ENCODE measurements at regions not wholly inside any gene's neighbourhood (a gene's known extent, or its start where the extent isn't known, plus 50 kb on each side); places are given as distances from the start of the nearest gene placed in this dataset.
A peak's percentile ranks its signal among the peaks of the same experiment; 100 is the strongest.

DNA sequence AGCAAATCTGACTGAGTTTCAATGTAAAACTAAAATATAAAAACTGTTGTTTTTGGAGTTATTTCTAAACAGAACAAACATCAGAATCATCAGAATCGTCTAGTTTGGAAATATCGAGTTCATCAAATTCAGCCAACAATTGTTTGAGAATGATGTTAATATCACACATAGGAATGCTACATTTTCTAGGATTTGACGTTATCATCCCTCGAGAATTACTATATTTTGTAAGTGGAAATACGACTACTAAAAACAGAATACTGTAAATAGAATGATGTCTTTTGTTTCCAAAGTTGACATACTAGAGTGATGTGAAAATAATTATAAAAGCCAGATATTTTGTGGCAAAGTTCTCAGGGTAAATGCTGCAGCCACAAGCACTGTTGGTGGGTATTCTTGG lies 805.9 kb downstream of the TLE1 start:
- DNase-seq, result no peak

DNA sequence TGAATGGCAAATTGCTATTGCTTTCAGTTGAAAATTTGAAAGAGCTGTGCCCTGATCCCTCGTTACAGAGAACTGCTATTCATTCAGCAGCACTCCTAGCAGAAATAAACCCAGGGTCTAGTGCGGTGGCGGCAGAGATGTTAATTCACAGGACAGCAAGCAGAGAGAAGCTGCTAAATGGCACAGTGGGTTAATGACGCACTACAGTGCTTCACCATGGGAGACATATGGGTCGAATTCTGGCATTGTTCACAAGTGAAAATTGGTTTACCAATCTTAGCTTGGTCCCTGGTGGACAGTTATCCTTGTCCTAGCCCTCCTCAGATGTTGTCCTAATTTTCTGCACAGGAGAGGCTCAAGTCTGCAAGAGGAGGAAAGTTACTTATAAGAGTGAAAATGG lies 807.4 kb downstream of the TLE1 start:
- DNase-seq, result peak in 1 of 3 experiments; percentile 23

DNA sequence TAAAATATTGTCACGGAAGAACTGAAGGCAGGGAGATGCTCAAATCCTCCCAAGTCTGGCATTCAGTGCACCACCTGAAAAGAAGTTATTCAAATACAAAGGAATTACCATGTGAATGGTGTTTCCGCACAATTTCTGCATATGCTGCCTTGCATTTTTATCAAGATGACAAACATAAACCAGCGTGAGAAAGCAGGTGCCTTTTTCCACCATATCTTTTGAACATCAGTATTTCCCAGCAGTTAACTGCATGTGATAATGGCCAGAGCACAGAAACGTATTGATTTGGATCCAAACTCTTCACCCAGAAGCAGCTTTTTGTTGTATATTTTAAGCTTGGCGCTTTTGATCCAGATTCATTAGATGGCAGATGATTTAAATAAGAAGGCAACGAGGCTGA lies 808.0 kb downstream of the TLE1 start:
- DNase-seq, result no peak

DNA sequence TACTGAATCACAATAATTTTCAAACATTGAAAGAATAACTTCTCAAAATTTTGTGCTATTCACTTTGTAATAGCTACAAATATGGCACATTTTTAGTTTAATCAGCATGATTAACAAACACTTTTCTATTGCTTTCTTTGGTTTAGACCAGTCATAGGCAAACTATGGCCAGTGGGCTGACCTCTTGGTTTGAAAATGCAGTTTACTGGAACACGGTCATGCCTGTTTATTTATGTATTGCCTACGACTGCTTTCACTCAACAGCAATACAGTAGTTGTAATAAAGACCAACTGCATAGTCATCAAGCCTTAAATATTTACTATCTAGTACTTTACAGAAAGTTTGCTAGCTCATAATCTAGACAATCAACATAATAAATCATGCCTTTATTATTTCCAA lies 810.8 kb downstream of the TLE1 start:
- DNase-seq, result no peak

DNA sequence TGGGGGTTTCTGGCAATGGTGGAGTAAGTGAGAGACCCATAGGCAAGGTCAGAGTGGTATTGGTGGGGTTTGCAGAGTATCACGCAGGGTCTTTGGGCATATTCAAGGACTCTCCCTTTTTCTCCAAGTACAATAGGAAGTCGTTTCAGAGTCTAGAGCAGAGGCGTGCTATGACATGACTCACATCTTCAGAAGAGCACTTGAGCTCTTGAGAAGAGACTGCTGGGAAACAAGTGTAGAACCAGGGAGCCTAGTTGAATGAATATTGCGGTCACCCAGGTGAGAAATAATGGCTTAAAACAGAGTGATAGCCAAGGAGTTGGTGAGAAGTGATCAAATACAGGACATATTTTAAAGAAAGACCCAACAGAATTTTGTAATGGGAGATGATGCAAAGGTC lies 813.4 kb downstream of the TLE1 start:
- DNase-seq, result no peak

DNA sequence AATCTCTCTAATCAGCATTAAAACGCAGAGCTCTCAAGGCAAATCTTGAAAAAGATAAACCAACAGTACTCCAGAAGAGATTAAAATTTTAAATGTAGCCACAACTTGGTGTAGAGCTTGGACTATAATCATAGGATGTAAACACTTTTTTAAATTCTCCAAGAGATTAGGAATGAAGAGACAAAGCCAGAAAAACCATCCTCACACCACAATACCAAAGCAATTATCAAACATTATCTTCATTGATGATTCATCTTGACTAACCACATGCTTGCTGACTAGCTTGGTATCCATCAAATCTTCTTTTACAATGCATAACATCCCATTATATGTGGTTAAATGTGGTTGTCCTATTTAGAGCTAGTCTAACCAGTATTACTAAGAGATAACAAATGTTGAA lies 815.1 kb downstream of the TLE1 start:
- no peak for DNase-seq

DNA sequence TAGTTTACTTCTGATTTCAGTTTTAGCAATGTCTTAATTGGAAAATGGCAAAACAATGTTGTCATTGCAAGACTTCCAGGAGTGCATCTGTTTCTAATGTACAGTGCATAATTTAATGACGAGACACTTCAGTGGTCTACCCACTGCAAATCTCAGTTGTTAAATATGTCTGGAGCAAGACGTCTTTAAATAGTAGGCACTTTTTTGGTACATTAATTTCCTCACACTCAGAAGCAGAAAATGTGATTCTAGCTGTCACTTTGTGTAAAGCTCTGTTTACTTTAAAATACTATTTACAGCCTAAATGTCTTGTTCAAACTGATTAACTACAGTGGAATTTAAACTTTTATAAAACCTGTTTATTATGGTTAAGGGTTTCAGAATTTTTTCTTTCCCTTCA lies 815.5 kb downstream of the TLE1 start:
- no peak for DNase-seq

DNA sequence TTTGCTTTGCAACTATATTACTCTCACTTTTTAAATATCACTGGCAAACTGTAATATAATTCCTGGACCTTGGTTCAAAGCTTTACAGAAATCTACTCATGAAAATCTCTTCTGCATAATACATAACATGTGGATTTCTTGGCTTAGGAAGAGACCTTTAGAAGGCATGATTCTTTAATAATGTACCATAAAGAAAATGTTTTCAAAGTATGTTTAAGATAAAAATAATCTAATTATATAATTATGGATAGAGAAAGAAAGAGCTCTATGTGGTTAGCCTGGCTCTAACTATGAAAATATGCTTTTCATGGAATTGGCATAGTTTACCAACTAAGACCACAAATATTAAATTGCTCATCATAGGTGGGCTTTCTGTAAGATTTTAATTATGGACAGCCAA lies 817.8 kb downstream of the TLE1 start:
- no peak for DNase-seq

DNA sequence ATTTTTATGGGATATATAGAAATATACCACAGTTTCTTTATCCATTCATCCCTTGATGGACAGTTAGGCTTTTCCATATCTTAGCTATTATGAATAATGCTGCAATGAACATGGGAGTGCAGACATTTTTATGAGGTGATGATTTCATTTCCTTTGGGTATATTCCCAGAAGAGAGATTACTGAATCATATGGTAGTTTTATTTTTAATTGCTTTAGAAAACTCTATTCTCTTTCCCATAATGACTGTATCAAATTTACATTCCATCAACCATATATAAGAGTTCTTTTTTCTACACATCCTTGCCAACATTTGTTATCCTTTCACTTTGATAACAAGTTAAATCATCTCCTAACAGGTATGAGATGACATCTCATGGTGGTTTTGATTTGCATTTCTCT lies 821.6 kb downstream of the TLE1 start:
- no peak for DNase-seq

DNA sequence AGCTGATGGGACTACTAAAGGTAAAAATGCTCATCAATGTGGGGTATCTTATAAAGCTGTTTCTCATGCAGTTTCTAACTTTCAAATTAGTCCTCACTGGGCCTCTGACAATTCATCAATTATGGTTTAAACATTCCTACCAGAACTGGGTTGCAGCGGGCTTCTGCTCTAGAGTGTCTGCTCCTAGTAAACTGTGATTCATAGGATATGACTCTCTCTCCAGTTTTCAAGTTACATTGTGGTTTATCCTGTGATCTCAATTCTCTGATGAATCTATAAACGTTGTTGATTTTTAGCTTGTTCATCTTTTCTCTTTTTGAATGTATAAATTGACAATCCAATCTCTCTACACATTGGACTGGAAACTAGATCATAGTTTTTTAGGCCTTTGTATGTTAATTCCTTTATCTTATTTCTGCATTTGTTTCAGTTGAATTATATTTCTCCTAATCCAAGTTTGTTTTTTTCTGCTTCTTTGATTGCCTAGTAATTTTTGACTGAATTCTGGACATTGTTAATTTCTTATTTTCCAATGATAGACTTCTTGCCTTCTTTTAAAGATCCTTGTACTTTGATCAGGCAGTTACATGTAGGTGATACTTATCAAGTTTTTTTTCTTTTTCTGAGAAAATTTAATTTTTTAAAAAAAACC lies 822.6 kb downstream of the TLE1 start:
- DNase-seq, result no peak

DNA sequence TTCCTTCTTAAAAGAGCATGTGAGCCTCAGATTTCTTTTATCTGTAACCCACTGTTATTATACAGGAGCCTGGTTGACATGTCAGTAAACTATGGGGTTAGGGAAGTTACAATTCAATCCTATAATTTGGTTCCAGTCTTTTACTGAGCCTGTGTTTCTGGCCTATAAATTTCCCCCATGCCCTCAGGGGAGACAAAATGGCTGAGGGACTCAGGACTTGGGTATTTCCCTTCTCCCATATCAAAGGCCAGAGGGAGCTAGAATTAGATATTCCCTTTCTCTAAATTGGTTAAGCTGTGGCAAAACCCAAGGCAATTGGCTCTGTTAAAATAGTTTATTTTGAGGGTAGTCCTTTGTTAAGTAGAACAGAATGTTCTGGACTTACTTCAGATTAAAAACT lies 823.2 kb downstream of the TLE1 start:
- DNase-seq, result no peak

DNA sequence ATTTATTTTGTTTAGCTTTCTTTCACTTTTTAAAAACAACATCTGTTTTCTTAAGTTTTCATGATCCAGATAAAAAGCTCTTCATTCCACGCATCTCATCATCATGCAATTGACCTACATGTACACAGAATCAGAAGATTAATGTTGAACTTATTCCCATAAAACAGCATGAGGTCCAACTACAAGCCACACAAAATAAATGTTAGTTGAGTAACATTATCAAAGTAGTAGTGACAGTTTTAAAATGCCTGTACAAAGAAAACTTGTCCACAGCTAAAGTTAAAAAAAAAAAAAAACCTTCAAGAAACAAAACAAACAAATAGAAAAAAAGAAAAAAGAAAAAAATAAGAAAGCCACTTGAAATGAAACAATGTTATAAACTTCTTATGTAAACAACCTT lies 846.3 kb downstream of the TLE1 start:
- no peak for DNase-seq

DNA sequence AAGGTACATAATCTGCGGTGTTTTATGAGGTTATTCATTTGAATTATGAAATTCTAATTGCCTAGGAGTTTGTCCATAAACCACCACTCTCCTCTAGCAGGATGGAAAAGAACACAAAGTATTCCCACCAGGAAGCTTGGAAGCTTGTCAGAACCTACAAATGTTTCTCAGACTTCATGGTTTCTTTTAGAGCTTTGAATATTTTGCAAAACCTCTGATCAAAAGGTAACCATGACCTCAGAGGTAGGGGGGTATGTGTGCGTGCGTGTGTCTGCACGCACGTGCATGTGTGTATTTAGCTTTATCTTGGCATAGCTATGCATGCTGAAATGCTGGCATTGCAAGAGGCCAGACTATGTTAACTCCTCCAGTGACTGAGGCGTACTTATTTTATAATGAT lies 847.0 kb downstream of the TLE1 start:
- DNase-seq, result no peak

DNA sequence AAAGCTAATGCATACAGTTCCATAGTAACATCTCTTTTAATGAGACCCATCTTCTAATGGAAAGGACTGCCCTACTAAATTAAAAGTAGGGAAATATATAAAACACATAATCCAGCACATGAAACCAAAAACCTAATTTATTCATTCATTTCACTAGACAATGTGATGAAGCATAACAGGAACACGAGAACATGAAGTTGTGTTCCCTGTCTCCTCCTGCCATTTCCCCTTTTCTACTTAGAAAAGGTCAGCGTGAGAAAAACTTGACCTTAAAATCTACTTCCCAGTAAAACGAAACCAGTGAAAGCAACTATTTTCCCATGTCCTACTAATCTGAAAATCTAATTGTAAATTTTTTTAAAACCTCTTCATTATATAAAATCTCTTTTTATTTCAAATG lies 847.5 kb downstream of the TLE1 start:
- DNase-seq, result no peak

DNA sequence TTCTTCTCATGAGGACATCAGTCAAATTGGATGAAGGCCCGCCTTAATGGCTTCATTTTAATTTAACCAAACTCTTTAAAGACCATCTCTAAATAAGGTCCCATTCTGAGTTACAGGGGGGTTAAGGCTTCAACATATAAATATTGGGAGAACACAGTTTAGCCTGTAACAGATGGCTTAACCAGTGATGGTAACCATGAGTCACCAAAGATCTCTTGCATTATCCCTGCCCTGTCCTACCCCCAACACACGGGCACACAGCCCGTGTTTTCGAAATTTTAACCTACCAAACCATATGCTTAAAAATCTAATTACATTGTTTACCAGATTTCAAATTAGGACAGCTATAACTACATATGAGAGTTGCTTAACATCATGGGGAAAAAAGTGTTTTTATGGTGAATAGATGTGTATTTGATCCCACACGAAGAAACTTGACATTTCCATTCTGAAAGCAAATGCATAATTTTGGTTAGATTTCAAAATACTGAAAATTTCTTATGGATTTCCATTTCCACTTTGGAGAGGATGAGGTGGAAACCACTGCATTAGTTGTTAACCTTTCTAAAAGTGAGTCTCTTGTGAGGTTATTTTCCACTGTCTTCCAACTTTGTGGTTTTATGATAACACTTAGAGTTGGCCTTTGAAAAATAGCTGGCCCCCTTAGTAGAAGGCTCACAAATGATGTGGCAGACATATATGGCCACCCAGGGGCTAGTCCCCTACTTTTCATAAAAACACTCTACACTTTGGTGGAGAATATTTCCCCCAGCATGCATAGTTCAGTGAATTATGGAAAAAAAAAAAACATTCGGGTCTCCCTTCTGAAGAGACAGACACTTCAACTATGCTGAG lies 849.3 kb downstream of the TLE1 start:
- no peak for DNase-seq

DNA sequence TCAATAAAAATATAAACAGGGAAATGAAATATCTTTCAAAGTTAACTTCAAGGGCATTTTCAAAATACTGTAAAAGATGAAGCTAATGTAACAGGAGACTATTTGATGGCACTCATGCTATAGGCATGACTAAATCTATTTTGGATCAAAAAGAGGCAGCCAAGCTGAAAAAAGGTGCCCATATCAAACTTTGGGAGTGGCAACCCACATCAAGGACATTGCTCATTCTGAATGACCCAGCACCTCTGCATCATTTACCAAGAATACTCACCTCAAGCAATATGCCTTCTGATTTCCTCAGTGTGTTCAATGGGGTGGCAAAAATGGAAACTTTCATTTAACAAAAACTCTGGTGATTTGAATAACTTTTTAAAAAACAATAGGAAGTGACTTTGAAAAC lies 853.3 kb downstream of the TLE1 start:
- DNase-seq, result no peak

DNA sequence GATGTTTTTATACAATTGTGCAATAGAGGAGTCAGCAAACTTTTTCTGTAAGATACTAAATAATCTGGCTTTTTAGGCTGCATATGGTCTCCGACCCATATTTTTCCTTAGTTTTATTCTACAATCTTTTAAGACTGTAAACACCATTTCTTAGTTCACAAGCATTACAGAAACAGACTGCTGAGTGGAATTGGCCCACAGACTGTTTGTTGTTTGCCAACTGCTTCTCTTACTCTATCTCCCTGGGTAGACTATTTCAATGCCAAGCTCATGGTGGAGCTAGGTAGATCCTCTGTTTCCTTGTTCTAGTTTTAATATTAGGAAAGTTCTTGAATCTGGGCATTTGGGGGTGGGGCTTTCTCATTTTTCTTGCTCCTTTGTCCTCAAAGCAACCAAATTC lies 857.6 kb downstream of the TLE1 start:
- DNase-seq, result no peak

DNA sequence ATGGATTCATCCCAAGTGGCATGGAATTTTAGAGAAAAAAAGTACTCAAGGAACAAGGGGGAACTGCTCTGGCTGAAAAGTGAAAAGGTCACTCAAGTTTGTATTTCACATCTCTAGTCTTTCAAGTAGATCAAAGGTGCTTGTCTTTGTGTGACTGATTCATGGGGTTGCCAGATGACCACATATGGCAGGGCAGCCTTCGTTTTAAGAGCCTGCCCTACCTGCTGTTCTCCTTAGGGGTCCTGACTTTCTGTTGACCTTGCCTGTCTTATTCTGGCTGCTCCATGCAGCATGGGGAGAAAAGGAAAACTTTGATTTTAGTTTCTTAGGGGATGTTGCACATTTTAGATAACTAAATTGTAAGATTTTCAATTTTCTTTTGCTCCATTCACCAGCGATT lies 877.7 kb downstream of the TLE1 start:
- DNase-seq, result no peak

DNA sequence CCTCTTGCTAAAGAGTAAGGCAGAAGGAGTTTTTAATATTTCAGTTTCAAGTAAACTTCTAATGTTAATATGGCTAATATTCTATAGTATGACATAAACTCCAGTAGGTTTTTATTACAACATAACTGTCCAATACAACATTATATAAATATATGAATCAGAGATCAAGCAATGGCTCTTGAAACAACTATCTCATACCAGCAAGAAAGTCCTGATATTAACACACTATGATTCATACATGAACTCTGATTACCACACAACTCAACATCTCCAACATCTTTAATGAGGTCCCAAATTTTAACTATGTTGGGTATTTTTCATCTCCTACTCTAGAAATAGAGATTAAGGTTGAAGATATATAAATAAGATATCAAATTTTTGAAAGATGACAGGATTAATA lies 878.3 kb downstream of the TLE1 start:
- no peak for DNase-seq

DNA sequence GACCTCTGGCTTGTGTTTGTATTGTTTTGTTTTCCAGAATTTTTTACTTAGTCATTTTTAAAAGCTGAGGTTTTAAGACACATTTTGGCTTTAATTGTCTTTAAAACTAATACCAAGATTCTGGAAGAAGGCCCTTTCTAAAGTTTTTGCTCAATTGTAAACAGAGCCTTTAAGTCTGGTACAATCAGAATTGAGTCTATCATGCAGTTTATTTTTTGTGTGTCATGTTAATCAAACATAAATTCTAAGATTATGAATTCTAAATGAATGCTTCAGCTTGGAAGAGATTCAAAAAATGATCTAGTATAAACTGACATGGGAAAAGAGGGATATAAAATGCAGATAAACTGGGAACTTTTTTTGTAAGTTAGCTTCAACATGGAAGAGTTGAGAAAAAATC lies 882.7 kb downstream of the TLE1 start:
- DNase-seq, result no peak

DNA sequence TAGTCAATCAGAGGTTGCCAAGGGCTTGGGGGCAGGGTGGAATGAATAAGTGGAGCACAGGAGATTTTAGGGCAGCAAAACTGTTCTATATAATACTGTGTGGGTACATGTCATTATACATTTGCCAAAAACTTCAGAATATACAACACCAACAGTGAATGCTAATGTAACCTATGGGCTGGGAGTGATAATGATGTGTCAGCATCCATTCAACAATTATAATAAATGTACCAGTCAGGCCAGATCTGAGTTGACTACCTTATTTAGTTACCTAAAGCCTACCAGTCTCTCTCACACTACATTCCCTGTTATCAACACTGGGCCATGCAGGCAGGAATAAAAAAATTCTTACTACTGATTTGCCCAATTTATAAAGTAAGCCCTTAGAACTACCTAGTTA lies 884.5 kb downstream of the TLE1 start:
- no peak for DNase-seq

DNA sequence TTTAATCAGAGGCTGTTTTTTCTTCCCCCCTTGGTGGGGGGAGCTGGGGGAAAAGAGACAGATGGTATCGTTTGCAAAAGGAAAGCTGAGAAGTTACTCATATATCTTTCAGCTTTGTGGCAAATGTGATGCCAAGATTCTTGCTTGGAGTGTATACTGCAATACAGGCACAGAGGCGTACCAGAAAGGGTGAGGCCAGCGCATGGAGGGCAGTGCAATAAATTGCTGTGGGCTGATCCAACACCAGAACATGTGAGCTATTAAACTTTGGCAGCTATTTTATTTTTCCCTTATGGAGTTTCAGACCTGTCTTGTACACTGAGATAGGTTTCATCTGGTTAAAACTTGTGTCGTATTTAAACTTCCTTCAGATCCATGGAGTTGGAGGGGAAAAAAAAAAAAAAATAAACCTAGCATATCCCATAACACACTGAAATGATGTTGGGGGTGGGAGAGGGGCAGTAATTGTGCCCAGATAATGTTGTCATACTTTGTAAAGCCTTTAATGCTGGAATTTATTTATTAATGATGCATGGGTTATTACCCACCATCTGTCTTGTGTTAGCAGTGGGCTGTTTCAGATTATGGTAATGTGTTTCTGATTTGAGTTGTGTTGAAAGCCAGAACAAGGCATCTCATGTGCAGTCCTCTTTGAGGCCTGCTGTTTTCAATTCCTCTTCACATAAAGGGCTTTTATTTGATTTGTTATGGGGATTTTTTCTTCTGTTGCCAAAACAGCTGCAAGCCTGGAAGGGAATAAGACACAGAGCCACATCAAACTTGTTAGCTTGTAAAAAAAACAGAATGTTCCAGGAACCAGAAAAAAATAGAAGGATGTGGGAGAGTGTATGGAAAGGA lies 891.3 kb downstream of the TLE1 start:
- DNase-seq, result no peak

DNA sequence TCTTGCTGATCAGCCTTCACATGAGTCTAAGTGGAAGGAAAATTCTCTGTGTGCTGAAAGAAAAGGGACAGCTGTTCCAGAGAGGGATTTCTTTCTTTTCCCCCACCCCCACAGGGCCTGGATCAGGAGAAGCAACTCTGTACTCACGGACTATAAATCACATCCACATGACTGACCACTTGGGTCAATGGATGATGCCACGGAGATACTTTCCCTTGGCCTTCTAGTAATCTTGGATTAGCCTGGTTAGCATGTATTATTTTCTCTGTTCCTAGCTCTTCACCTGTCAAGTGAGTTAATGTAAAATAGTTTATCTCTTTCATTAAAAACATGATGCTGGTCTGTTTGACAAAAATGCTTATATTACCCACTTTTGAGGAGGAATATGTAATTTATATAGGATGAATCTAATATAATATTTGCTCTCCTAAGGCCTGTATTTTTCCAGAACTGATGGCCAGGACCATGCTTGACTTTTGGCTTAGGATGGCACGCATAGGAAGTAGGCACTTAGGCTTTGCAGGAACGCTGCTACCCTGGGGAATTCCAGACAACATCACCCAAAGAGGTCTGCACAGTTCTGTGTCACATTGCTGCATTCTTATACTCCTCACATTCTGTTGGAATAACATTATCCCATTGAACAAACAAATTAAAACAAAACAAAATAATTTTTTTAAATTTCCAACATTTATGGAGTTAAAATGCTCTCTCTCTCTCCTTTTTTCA lies 892.1 kb downstream of the TLE1 start:
- no peak for DNase-seq
